WTC11 (cell line): ENCODE measurements at regions not wholly inside any gene's neighbourhood (a gene's known extent, or its start where the extent isn't known, plus 50 kb on each side); places are given as distances from the start of the nearest gene placed in this dataset.

Experiments used
- ATAC-seq: fragments of 200-7000 bp; cut with Tn5 transposase; 2 replicates; pipeline ENCODE4 v1.10.0; 2021; ENCODE audit warnings: mild to moderate bottlenecking, moderate library complexity
- CTCF ChIA-PET: fragments of 300-600 bp; sonication (Branson Sonifier 250); formaldehyde crosslinking; loops from one replicate; lab custom pipeline; 2021; ENCODE audit warnings: antibody characterized with exemption; lab: Charles Lee
- POLR2A ChIA-PET: fragments of 350-600 bp; sonication (Branson Sonifier 250); formaldehyde crosslinking; loops from one replicate; lab custom pipeline; 2021; ENCODE audit warnings: antibody characterized with exemption; lab: Charles Lee
- DNase-seq: peaks from one replicate; pipeline ENCODE4 v3.0.0; 2021; ENCODE audit warnings: low spot score
- H3K27ac Mint-ChIP-seq: 2 replicates; pipeline ENCODE4 v1.8.0; 2021; ENCODE audit warnings: mixed read lengths
- H3K27me3 Mint-ChIP-seq: 2 replicates; pipeline ENCODE4 v1.8.0; 2021; ENCODE audit warnings: low read depth, mild to moderate bottlenecking, moderate library complexity, mixed read lengths
- H3K36me3 Mint-ChIP-seq: 2 replicates; pipeline ENCODE4 v1.8.0; 2021; ENCODE audit warnings: mixed read lengths
- H3K4me1 Mint-ChIP-seq: 2 replicates; pipeline ENCODE4 v1.8.0; 2022; ENCODE audit warnings: mixed read lengths
- H3K4me3 Mint-ChIP-seq: 2 replicates; pipeline ENCODE4 v1.8.0; 2021; ENCODE audit warnings: mild to moderate bottlenecking, moderate library complexity, mixed read lengths
- H3K9me3 Mint-ChIP-seq: 2 replicates; pipeline ENCODE4 v1.8.0; 2021; ENCODE audit warnings: mixed read lengths
- ATF1 ChIP-seq: sonication (generic); formaldehyde crosslinking; IDR thresholded peaks from 2 replicates; pipeline ENCODE4 v1.8.1; 2023; ENCODE audit warnings: mild to moderate bottlenecking, moderate library complexity, missing genetic modification reagents
- CREM ChIP-seq: sonication (generic); formaldehyde crosslinking; IDR thresholded peaks from 2 replicates; pipeline ENCODE4 v1.8.1; 2022; ENCODE audit warnings: mild to moderate bottlenecking, missing genetic modification reagents, moderate library complexity
- FOXK1 ChIP-seq: sonication (generic); formaldehyde crosslinking; IDR thresholded peaks from 2 replicates; pipeline ENCODE4 v1.8.0; 2022; ENCODE audit warnings: mild to moderate bottlenecking, moderate library complexity, missing genetic modification reagents
- GABPB1 ChIP-seq: sonication (generic); formaldehyde crosslinking; IDR thresholded peaks from 2 replicates; pipeline ENCODE4 v1.8.1; 2023; ENCODE audit warnings: mild to moderate bottlenecking, missing genetic modification reagents
- GRHL2 ChIP-seq: fragments of 250-450 bp; sonication (Bioruptor Pico); IDR thresholded peaks from 2 replicates; pipeline ENCODE4 v1.8.0; 2022; ENCODE audit warnings: mild to moderate bottlenecking, moderate library complexity; ENCODE audit not compliant: insufficient replicate concordance, severe bottlenecking
- GTF2I ChIP-seq: fragments of 250-450 bp; sonication (Bioruptor Pico); conservative IDR thresholded peaks from 2 replicates; pipeline ENCODE4 v1.4.0; 2021; ENCODE audit warnings: mild to moderate bottlenecking
- HMGA2 ChIP-seq: fragments of 250-450 bp; sonication (Bioruptor Pico); IDR thresholded peaks from 2 replicates; pipeline ENCODE4 v1.4.0; 2021; ENCODE audit warnings: mild to moderate bottlenecking, moderate library complexity
- MXD4 ChIP-seq: fragments of 250-450 bp; sonication (Bioruptor Pico); IDR thresholded peaks from 2 replicates; pipeline ENCODE4 v1.8.0; 2021; ENCODE audit warnings: mild to moderate bottlenecking, moderate library complexity, borderline replicate concordance
- MYBL2 ChIP-seq: sonication (generic); formaldehyde crosslinking; IDR thresholded peaks from 2 replicates; pipeline ENCODE4 v1.8.1; 2023; ENCODE audit warnings: mild to moderate bottlenecking, moderate library complexity, missing genetic modification reagents
- RELA ChIP-seq: sonication (generic); formaldehyde crosslinking; IDR thresholded peaks from 2 replicates; pipeline ENCODE4 v1.8.1; 2022; ENCODE audit warnings: missing genetic modification reagents, mild to moderate bottlenecking, borderline replicate concordance
- SMAD3 ChIP-seq: sonication (generic); formaldehyde crosslinking; IDR thresholded peaks from 2 replicates; pipeline ENCODE4 v1.8.0; 2022; ENCODE audit warnings: missing genetic modification reagents, mild to moderate bottlenecking, borderline replicate concordance
- SP1 ChIP-seq: sonication (generic); formaldehyde crosslinking; conservative IDR thresholded peaks from 2 replicates; pipeline ENCODE4 v1.8.1; 2022; ENCODE audit warnings: missing genetic modification reagents
- TEAD1 ChIP-seq: sonication (generic); formaldehyde crosslinking; IDR thresholded peaks from 2 replicates; pipeline ENCODE4 v1.8.0; 2022; ENCODE audit warnings: mild to moderate bottlenecking, missing genetic modification reagents
- ZBTB21 ChIP-seq: sonication (generic); formaldehyde crosslinking; IDR thresholded peaks from 2 replicates; pipeline ENCODE4 v1.8.1; 2023; ENCODE audit warnings: mild to moderate bottlenecking, missing genetic modification reagents, borderline replicate concordance
- ZNF416 ChIP-seq: fragments of 250-450 bp; sonication (Bioruptor Pico); IDR thresholded peaks from 2 replicates; pipeline ENCODE4 v1.9.0; 2021; ENCODE audit warnings: mild to moderate bottlenecking, inconsistent platforms
- ZNF423 ChIP-seq: fragments of 250-450 bp; sonication (Bioruptor Pico); IDR thresholded peaks from 2 replicates; pipeline ENCODE4 v2.1.2; 2022; ENCODE audit warnings: mild to moderate bottlenecking, moderate library complexity
- TF ChIP-seq, protein P1 (sequence below): sonication (generic); formaldehyde crosslinking; IDR thresholded peaks from 2 replicates; pipeline ENCODE4 v1.8.0; 2023; ENCODE audit warnings: missing genetic modification reagents
- TF ChIP-seq, protein P2 (sequence below): sonication (generic); formaldehyde crosslinking; IDR thresholded peaks from 2 replicates; pipeline ENCODE4 v1.8.1; 2022; ENCODE audit warnings: mild to moderate bottlenecking, moderate library complexity, missing genetic modification reagents
- TF ChIP-seq, protein P3 (sequence below): fragments of 250-450 bp; sonication (Bioruptor Pico); IDR thresholded peaks from 2 replicates; pipeline ENCODE4 v1.9.0; 2021; ENCODE audit warnings: mild to moderate bottlenecking
- TF ChIP-seq, protein P4 (sequence below): fragments of 250-450 bp; sonication (Bioruptor Pico); IDR thresholded peaks from 2 replicates; pipeline ENCODE4 v1.9.0; 2021; ENCODE audit warnings: mild to moderate bottlenecking, borderline replicate concordance
- TF ChIP-seq, protein P5 (sequence below): fragments of 250-450 bp; sonication (Bioruptor Pico); IDR thresholded peaks from 2 replicates; pipeline ENCODE4 v2.1.2; 2022; ENCODE audit warnings: mild to moderate bottlenecking, moderate library complexity
- TF ChIP-seq, protein P6 (sequence below): sonication (generic); formaldehyde crosslinking; IDR thresholded peaks from 2 replicates; pipeline ENCODE4 v1.8.0; 2022; ENCODE audit warnings: mild to moderate bottlenecking, missing genetic modification reagents
- TF ChIP-seq, protein P7 (sequence below): sonication (generic); formaldehyde crosslinking; IDR thresholded peaks from 2 replicates; pipeline ENCODE4 v1.8.1; 2022; ENCODE audit warnings: mild to moderate bottlenecking, missing genetic modification reagents, moderate library complexity, borderline replicate concordance
- TF ChIP-seq, protein P8 (sequence below): fragments of 250-450 bp; sonication (Bioruptor Pico); IDR thresholded peaks from 2 replicates; pipeline ENCODE4 v1.8.0; 2021; ENCODE audit warnings: mild to moderate bottlenecking

DNA sequence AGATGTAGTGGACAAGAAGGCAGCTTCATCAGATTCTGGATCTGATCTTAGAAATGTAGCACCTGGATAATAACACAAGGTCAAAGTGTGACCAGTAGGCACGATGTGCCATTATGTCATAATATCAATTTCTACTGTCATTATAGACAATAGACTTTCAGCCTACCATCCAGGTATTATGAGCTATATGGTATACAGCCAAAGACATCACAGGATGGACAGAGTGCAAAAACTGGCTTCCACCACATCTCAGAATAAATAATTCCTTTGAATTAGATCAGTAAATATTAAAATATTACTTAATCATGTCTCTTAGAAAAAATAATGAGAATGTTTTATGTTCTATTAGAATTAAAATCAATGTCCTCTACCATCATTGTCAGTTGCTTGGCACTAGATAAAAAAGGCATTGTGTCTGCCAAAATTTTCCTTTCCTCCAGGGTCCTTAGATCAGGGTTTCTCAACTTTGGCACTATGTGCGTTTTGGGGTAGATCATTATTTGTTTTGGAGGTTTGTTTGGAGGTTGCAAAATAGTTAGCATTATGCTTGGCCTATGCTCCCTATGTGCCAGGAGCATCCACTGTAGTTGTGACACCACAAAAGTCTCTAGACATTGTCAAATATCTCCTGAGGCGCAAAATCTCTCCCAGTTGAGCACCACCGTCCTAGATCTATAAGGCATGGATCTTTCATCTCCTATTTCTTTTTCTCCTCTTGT, 86.7 kb upstream of the NRIP1 start:
- no peaks in the 10 kb centered on the region for H3K36me3 Mint-ChIP-seq
- H3K4me3 Mint-ChIP-seq = no peak overlapping the region
- no peaks in the 10 kb centered on the region for H3K4me1 Mint-ChIP-seq
- DNase-seq (no peak), ATAC-seq (no peak)
- peaks cover 13% of the 10 kb centered on the region for H3K9me3 Mint-ChIP-seq
- ChIA-PET CTCF (no interaction called here), POLR2A (no interaction called here)
- H3K27ac Mint-ChIP-seq = no peak overlapping the region
- no peaks in the 10 kb centered on the region for H3K27me3 Mint-ChIP-seq
- TF ChIP-seq, protein P1, sequence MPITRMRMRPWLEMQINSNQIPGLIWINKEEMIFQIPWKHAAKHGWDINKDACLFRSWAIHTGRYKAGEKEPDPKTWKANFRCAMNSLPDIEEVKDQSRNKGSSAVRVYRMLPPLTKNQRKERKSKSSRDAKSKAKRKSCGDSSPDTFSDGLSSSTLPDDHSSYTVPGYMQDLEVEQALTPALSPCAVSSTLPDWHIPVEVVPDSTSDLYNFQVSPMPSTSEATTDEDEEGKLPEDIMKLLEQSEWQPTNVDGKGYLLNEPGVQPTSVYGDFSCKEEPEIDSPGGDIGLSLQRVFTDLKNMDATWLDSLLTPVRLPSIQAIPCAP = no peak
- TF ChIP-seq FOXK1 (no peak), ATF1 (no peak), GTF2I (CRISPR knock-in tag) (no peak), CREM (CRISPR knock-in tag) (no peak), MYBL2 (no peak)
- TF ChIP-seq, protein P2, sequence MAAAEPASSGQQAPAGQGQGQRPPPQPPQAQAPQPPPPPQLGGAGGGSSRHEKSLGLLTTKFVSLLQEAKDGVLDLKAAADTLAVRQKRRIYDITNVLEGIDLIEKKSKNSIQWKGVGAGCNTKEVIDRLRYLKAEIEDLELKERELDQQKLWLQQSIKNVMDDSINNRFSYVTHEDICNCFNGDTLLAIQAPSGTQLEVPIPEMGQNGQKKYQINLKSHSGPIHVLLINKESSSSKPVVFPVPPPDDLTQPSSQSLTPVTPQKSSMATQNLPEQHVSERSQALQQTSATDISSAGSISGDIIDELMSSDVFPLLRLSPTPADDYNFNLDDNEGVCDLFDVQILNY (CRISPR knock-in tag) = no peak
- TF ChIP-seq, protein P3, sequence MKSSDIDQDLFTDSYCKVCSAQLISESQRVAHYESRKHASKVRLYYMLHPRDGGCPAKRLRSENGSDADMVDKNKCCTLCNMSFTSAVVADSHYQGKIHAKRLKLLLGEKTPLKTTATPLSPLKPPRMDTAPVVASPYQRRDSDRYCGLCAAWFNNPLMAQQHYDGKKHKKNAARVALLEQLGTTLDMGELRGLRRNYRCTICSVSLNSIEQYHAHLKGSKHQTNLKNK = no peak
- TF ChIP-seq, protein P4, sequence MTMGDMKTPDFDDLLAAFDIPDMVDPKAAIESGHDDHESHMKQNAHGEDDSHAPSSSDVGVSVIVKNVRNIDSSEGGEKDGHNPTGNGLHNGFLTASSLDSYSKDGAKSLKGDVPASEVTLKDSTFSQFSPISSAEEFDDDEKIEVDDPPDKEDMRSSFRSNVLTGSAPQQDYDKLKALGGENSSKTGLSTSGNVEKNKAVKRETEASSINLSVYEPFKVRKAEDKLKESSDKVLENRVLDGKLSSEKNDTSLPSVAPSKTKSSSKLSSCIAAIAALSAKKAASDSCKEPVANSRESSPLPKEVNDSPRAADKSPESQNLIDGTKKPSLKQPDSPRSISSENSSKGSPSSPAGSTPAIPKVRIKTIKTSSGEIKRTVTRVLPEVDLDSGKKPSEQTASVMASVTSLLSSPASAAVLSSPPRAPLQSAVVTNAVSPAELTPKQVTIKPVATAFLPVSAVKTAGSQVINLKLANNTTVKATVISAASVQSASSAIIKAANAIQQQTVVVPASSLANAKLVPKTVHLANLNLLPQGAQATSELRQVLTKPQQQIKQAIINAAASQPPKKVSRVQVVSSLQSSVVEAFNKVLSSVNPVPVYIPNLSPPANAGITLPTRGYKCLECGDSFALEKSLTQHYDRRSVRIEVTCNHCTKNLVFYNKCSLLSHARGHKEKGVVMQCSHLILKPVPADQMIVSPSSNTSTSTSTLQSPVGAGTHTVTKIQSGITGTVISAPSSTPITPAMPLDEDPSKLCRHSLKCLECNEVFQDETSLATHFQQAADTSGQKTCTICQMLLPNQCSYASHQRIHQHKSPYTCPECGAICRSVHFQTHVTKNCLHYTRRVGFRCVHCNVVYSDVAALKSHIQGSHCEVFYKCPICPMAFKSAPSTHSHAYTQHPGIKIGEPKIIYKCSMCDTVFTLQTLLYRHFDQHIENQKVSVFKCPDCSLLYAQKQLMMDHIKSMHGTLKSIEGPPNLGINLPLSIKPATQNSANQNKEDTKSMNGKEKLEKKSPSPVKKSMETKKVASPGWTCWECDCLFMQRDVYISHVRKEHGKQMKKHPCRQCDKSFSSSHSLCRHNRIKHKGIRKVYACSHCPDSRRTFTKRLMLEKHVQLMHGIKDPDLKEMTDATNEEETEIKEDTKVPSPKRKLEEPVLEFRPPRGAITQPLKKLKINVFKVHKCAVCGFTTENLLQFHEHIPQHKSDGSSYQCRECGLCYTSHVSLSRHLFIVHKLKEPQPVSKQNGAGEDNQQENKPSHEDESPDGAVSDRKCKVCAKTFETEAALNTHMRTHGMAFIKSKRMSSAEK (CRISPR knock-in tag) = no peak
- TF ChIP-seq, protein P5, sequence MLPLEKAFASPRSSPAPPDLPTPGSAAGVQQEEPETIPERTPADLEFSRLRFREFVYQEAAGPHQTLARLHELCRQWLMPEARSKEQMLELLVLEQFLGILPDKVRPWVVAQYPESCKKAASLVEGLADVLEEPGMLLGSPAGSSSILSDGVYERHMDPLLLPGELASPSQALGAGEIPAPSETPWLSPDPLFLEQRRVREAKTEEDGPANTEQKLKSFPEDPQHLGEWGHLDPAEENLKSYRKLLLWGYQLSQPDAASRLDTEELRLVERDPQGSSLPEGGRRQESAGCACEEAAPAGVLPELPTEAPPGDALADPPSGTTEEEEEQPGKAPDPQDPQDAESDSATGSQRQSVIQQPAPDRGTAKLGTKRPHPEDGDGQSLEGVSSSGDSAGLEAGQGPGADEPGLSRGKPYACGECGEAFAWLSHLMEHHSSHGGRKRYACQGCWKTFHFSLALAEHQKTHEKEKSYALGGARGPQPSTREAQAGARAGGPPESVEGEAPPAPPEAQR (CRISPR knock-in tag) = no peak

DNA sequence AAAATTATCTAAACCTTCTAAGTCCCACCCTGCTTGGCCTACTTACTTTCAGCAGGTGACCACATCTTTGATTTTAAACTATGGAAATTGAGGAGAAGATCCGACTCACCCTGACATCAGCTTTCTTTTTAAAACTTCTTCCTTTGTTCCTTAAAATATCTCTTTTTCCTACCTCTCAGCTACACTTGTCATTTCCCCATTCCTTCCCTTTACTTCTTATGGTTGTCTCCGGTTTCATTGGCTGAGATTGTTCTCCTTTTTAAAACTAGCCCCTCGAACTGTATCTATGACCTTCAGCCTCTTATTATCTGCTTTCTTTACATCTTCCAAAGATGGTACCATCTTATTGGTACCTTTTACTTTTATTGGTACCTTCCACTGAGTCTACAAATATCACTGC, 87.8 kb upstream of the NRIP1 start:
- ATAC-seq = no peak
- TF ChIP-seq, protein P3 = no peak
- TF ChIP-seq ZNF416 (CRISPR knock-in tag) (no peak), SMAD3 (CRISPR knock-in tag) (no peak), TEAD1 (CRISPR knock-in tag) (no peak), GABPB1 (no peak), ZBTB21 (CRISPR knock-in tag) (no peak), GRHL2 (CRISPR knock-in tag) (no peak), SP1 (CRISPR knock-in tag) (no peak), MXD4 (CRISPR knock-in tag) (no peak), RELA (no peak), ZNF423 (CRISPR knock-in tag) (no peak), HMGA2 (CRISPR knock-in tag) (no peak), MYBL2 (no peak)
- TF ChIP-seq, protein P6, sequence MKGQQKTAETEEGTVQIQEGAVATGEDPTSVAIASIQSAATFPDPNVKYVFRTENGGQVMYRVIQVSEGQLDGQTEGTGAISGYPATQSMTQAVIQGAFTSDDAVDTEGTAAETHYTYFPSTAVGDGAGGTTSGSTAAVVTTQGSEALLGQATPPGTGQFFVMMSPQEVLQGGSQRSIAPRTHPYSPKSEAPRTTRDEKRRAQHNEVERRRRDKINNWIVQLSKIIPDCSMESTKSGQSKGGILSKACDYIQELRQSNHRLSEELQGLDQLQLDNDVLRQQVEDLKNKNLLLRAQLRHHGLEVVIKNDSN (CRISPR knock-in tag) = no peak
- TF ChIP-seq, protein P7, sequence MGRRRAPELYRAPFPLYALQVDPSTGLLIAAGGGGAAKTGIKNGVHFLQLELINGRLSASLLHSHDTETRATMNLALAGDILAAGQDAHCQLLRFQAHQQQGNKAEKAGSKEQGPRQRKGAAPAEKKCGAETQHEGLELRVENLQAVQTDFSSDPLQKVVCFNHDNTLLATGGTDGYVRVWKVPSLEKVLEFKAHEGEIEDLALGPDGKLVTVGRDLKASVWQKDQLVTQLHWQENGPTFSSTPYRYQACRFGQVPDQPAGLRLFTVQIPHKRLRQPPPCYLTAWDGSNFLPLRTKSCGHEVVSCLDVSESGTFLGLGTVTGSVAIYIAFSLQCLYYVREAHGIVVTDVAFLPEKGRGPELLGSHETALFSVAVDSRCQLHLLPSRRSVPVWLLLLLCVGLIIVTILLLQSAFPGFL (CRISPR knock-in tag) = no peak
- TF ChIP-seq, protein P8, sequence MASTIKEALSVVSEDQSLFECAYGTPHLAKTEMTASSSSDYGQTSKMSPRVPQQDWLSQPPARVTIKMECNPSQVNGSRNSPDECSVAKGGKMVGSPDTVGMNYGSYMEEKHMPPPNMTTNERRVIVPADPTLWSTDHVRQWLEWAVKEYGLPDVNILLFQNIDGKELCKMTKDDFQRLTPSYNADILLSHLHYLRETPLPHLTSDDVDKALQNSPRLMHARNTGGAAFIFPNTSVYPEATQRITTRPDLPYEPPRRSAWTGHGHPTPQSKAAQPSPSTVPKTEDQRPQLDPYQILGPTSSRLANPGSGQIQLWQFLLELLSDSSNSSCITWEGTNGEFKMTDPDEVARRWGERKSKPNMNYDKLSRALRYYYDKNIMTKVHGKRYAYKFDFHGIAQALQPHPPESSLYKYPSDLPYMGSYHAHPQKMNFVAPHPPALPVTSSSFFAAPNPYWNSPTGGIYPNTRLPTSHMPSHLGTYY (CRISPR knock-in tag) = no peak

More for the DNA sequence above, 87.8 kb upstream of the NRIP1 start:
- CTCF ChIA-PET = no interaction called here
- H3K4me3 Mint-ChIP-seq = no peak overlapping the region
- no peaks in the 10 kb centered on the region; the same call in 1 of the 2 replicates for H3K27me3 Mint-ChIP-seq
- peaks cover 24% of the 10 kb centered on the region for H3K9me3 Mint-ChIP-seq
- no peak for DNase-seq
- POLR2A ChIA-PET = no interaction called here
- no peaks in the 10 kb centered on the region for H3K4me1 Mint-ChIP-seq
- peaks cover 8% of the 10 kb centered on the region for H3K36me3 Mint-ChIP-seq
- no peak overlapping the region for H3K27ac Mint-ChIP-seq
